NB4 (cell line): ENCODE measurements at regions not wholly inside any gene's neighbourhood (a gene's known extent, or its start where the extent isn't known, plus 50 kb on each side); places are given as distances from the start of the nearest gene placed in this dataset.

ENCODE experiments used
- CTCF ChIP-seq: IDR thresholded peaks from one replicate; pipeline ENCODE4 v1.5.1; 2012; ENCODE audit warnings: low read depth, low read length
- MAX ChIP-seq: IDR thresholded peaks from 2 replicates; pipeline ENCODE4 v1.6.1; 2011; ENCODE audit warnings: low read depth, low read length
- MYC ChIP-seq: IDR thresholded peaks from 2 replicates; pipeline ENCODE4 v1.6.1; 2011; ENCODE audit warnings: low read depth, low read length
- POLR2A ChIP-seq: IDR thresholded peaks from 2 replicates; pipeline ENCODE4 v1.6.1; 2011; ENCODE audit warnings: mild to moderate bottlenecking; ENCODE audit not compliant: insufficient read length; ENCODE audit errors: extremely low read depth

GRCh38 chr12:72111706-72112105 is 160.5 kb upstream of the TRHDE start:
- TF ChIP-seq CTCF = no peak
- no peak for TF ChIP-seq POLR2A
- no peak for TF ChIP-seq MAX
- TF ChIP-seq MYC = no peak
